HUDEP-2 (cell line): ENCODE measurements at regions not wholly inside any gene's neighbourhood (a gene's known extent, or its start where the extent isn't known, plus 50 kb on each side); places are given as distances from the start of the nearest gene placed in this dataset.
A peak's percentile ranks its signal among the peaks of the same experiment; 100 is the strongest.

Experiments used
- DNase-seq, 76 experiments: peaks; one replicate each; lab custom pipeline; 2025; ENCODE audit not compliant: unreplicated experiment in 76 of 76; lab: John Stamatoyannopoulos, UW

- no peak for DNase-seq
Measured at GRCh38 chr13:40132249-40132648, 476.8 kb downstream of the COG6 start.

GRCh38 chr13:40136896-40137295 lies 481.4 kb downstream of the COG6 start:
- no peak for DNase-seq

- DNase-seq = no peak
Measured at GRCh38 chr13:40137400-40137799, 481.9 kb downstream of the COG6 start.

- DNase-seq = no peak
Measured at GRCh38 chr13:40139896-40140520, 484.5 kb downstream of the COG6 start.

GRCh38 chr13:40141859-40142555 lies 486.5 kb downstream of the COG6 start:
- no peak for DNase-seq

GRCh38 chr13:40143106-40143505 lies 487.6 kb downstream of the COG6 start:
- no peak for DNase-seq

GRCh38 chr13:40143559-40143958 lies 488.1 kb downstream of the COG6 start:
- no peak for DNase-seq

GRCh38 chr13:40145139-40145538 lies 489.7 kb downstream of the COG6 start:
- no peak for DNase-seq

GRCh38 chr13:40146063-40146462 lies 490.6 kb downstream of the COG6 start:
- DNase-seq = no peak

- no peak for DNase-seq
Measured at GRCh38 chr13:40146611-40147117, 491.2 kb downstream of the COG6 start.

GRCh38 chr13:40148101-40148500 lies 492.6 kb downstream of the COG6 start:
- DNase-seq = no peak

- no peak for DNase-seq
Measured at GRCh38 chr13:40148742-40149141, 493.3 kb downstream of the COG6 start.

GRCh38 chr13:40149611-40150274 lies 494.3 kb downstream of the COG6 start:
- DNase-seq = no peak

- DNase-seq = no peak
Measured at GRCh38 chr13:40151673-40152072, 496.2 kb downstream of the COG6 start.

- peak in 6 of 76 experiments; percentile 4 to 53 (median 22) for DNase-seq
Measured at GRCh38 chr13:40152145-40152544, 496.7 kb downstream of the COG6 start.

- no peak for DNase-seq
Measured at GRCh38 chr13:40152922-40153321, 497.5 kb downstream of the COG6 start.

GRCh38 chr13:40153516-40153915 lies 498.1 kb downstream of the COG6 start:
- DNase-seq = peak in 1 of 76 experiments; percentile 2

GRCh38 chr13:40155201-40155600 lies 499.7 kb downstream of the COG6 start:
- DNase-seq = no peak

- DNase-seq = peak in 1 of 76 experiments; percentile 15
Measured at GRCh38 chr13:40158218-40158617, 502.8 kb downstream of the COG6 start.

- DNase-seq = no peak
Measured at GRCh38 chr13:40158757-40159156, 503.3 kb downstream of the COG6 start.

- DNase-seq = no peak
Measured at GRCh38 chr13:40159736-40160135, 504.3 kb downstream of the COG6 start.
